ENCODE measurements at regions not wholly inside any gene's neighbourhood (a gene's known extent, or its start where the extent isn't known, plus 50 kb on each side); places are given as distances from the start of the nearest gene placed in this dataset.

GRCh38 chr22:26957176-26957575 is 299.8 kb downstream of the MIAT start (continued):
- TF ChIP-seq, protein P1, sequence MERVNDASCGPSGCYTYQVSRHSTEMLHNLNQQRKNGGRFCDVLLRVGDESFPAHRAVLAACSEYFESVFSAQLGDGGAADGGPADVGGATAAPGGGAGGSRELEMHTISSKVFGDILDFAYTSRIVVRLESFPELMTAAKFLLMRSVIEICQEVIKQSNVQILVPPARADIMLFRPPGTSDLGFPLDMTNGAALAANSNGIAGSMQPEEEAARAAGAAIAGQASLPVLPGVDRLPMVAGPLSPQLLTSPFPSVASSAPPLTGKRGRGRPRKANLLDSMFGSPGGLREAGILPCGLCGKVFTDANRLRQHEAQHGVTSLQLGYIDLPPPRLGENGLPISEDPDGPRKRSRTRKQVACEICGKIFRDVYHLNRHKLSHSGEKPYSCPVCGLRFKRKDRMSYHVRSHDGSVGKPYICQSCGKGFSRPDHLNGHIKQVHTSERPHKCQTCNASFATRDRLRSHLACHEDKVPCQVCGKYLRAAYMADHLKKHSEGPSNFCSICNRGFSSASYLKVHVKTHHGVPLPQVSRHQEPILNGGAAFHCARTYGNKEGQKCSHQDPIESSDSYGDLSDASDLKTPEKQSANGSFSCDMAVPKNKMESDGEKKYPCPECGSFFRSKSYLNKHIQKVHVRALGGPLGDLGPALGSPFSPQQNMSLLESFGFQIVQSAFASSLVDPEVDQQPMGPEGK (CRISPR knock-in tag; IDR thresholded peaks at IDR 0.05; ENCODE audit: borderline replicate concordance) = no peak
- TF ChIP-seq RARB (CRISPR knock-in tag; IDR thresholded peaks at IDR 0.05) (no peak), BACH2 (CRISPR knock-in tag; IDR thresholded peaks at IDR 0.05; ENCODE audit: borderline replicate concordance) (no peak), ZNF565 (CRISPR knock-in tag; conservative IDR thresholded peaks at IDR 0.05; ENCODE audit: low read depth) (no peak), ZFP3 (CRISPR knock-in tag; IDR thresholded peaks at IDR 0.05) (no peak), ZFP30 (CRISPR knock-in tag; IDR thresholded peaks at IDR 0.05) (no peak), ZNF70 (CRISPR knock-in tag; IDR thresholded peaks at IDR 0.05) (no peak), CREB5 (CRISPR knock-in tag; IDR thresholded peaks at IDR 0.05; ENCODE audit: low read depth) (no peak), ISL1 (CRISPR knock-in tag; IDR thresholded peaks at IDR 0.05) (no peak)
- TF ChIP-seq, protein P2, sequence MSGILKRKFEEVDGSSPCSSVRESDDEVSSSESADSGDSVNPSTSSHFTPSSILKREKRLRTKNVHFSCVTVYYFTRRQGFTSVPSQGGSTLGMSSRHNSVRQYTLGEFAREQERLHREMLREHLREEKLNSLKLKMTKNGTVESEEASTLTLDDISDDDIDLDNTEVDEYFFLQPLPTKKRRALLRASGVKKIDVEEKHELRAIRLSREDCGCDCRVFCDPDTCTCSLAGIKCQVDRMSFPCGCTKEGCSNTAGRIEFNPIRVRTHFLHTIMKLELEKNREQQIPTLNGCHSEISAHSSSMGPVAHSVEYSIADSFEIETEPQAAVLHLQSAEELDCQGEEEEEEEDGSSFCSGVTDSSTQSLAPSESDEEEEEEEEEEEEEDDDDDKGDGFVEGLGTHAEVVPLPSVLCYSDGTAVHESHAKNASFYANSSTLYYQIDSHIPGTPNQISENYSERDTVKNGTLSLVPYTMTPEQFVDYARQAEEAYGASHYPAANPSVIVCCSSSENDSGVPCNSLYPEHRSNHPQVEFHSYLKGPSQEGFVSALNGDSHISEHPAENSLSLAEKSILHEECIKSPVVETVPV (CRISPR knock-in tag; IDR thresholded peaks at IDR 0.05) = no peak

GRCh38 chr22:26957897-26958296 is 300.5 kb downstream of the MIAT start:
- ATAC-seq = no peak
- TF ChIP-seq CSDC2 (CRISPR knock-in tag; IDR thresholded peaks at IDR 0.05) = no peak
- TF ChIP-seq TOX (CRISPR knock-in tag; IDR thresholded peaks at IDR 0.05; ENCODE audit: borderline replicate concordance) = no peak
- TF ChIP-seq ZNF565 (CRISPR knock-in tag; conservative IDR thresholded peaks at IDR 0.05; ENCODE audit: low read depth) = no peak
- no peak for TF ChIP-seq SNAI2 (CRISPR knock-in tag; IDR thresholded peaks at IDR 0.05)
- TF ChIP-seq RARB (CRISPR knock-in tag; IDR thresholded peaks at IDR 0.05) = no peak
- TF ChIP-seq CREB5 (CRISPR knock-in tag; IDR thresholded peaks at IDR 0.05; ENCODE audit: low read depth) = no peak
- TF ChIP-seq TCF4 (CRISPR knock-in tag; IDR thresholded peaks at IDR 0.05; ENCODE audit: borderline replicate concordance) = no peak
- no peak for TF ChIP-seq ZNF70 (CRISPR knock-in tag; IDR thresholded peaks at IDR 0.05)
- TF ChIP-seq ZC3H10 (CRISPR knock-in tag; IDR thresholded peaks at IDR 0.05) = no peak
- TF ChIP-seq BACH2 (CRISPR knock-in tag; IDR thresholded peaks at IDR 0.05; ENCODE audit: borderline replicate concordance) = no peak
- TF ChIP-seq, protein P1 (CRISPR knock-in tag; IDR thresholded peaks at IDR 0.05; ENCODE audit: borderline replicate concordance) = no peak
- TF ChIP-seq, protein P3, sequence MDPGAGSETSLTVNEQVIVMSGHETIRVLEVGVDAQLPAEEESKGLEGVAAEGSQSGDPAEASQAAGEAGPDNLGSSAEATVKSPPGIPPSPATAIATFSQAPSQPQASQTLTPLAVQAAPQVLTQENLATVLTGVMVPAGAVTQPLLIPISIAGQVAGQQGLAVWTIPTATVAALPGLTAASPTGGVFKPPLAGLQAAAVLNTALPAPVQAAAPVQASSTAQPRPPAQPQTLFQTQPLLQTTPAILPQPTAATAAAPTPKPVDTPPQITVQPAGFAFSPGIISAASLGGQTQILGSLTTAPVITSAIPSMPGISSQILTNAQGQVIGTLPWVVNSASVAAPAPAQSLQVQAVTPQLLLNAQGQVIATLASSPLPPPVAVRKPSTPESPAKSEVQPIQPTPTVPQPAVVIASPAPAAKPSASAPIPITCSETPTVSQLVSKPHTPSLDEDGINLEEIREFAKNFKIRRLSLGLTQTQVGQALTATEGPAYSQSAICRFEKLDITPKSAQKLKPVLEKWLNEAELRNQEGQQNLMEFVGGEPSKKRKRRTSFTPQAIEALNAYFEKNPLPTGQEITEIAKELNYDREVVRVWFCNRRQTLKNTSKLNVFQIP (CRISPR knock-in tag; IDR thresholded peaks at IDR 0.05; ENCODE audit: borderline replicate concordance, low read depth) = no peak
- no peak for TF ChIP-seq ARNTL (CRISPR knock-in tag; IDR thresholded peaks at IDR 0.05; ENCODE audit: borderline replicate concordance, low read depth)
- TF ChIP-seq ISL1 (CRISPR knock-in tag; IDR thresholded peaks at IDR 0.05) = no peak
- TF ChIP-seq PPARA (CRISPR knock-in tag; IDR thresholded peaks at IDR 0.05; ENCODE audit: borderline replicate concordance) = no peak
- TF ChIP-seq GLIS3 (CRISPR knock-in tag; IDR thresholded peaks at IDR 0.05) = no peak

DNA sequence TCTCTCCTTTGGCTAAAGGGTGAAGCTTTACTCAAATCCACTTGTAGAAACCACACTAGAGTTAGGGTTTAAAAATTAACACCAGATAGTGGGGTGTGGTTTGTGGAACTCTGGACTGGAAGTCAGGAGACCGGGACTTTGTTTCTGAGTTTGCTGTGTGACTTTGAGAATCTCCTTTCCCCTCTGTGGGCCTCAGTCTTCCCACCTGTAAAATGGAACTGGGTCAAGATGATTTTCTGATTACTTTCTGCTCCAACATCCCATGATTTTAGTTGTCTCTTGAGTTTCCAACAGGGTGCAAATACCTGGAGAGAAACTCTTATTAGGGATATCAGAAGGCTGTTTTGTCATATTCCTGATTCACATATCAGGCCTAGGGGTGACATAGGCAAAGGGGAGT is 301.0 kb downstream of the MIAT start:
- ATAC-seq = no peak
- TF ChIP-seq GLIS3 (CRISPR knock-in tag; IDR thresholded peaks at IDR 0.05) (no peak), SNAI2 (CRISPR knock-in tag; IDR thresholded peaks at IDR 0.05) (no peak)
